ENCODE measurements at regions not wholly inside any gene's neighbourhood (a gene's known extent, or its start where the extent isn't known, plus 50 kb on each side); places are given as distances from the start of the nearest gene placed in this dataset.
"Not testable (repeated sequence)": the region's sequence is repeated elsewhere in the genome, so short reads cannot be mapped to it uniquely, and the experiment has no call there.

DNA sequence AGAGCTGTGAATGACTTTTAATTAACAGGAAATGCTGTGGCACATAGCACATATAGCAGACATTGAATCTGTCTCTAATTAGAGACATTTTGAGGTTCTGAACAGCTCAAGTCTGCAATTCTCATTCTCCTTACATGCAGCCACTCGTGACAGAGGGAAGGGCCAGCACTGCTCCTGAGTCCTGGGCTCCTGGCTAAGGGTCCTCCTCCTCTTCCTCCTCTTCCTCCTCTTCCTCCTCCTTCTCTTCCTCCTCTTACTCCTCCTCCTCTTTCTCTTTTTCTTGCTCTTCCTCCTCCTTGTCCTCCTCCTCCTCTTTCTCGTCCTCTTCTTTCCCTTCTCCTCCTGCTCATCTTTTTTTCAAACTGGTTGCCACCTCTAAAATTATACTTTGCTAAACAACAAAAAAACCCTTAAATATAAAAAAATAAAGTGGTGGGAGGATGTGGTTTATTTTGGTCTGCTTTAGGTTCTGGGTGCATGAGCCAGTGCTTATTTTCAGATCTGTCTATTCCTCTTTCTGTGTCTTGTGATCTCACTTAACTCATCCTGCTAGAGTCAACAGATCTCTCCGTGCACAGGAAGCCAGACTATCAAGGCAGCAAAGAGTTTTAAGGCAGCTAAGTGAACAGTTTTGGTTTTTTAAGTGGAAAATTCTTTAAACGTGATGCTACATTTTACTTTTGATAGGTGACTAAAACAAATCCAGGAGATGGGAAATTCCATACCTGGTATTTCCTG is 159.3 kb downstream of the CD83 start:
- peak; percentile 13 for DNase-seq

DNA sequence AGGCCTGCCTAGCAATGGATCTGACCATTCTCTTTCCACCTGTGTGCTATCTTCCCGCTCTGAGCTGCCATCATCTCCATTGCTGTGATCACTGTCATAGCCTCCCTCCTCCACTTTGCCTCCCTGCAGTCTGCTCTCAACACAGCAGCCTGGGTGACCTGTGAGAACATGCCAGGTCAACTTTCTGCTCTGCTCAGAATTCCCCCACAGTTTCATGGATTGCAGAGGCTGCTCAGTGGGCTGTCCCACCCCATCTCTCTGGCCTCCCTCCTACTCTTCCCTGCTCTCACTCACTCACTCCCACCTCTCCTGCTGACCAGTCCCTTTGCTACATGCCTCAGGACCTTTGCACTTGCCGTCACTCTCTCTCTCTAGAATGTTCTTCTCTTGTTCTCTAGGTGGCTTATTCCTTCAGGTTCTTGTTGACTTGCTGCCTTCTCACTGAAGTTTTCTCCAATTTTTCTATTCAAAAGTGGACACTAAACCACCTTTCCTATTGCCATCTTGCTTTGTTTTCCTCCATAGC is 159.9 kb downstream of the CD83 start:
- DNase-seq = no peak

DNA sequence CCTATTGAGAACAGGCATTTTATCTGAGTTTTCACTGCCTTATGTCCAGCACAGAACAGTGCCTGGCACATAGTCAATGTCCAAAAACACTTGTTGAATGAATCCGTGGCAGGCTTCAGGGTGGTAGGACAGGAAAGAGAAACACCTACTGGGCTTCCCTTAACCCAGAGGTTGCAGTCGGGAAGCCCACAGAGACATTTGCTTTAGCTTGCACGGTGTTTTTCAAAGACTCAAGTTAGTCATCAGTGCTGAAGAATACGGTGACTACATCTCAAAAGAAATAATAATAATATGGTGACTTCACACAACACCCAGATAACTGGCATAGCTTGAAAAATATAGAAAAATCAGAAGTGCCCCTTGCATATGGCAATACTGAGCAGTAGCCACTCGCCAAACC is 160.4 kb downstream of the CD83 start:
- DNase-seq = no peak

DNA sequence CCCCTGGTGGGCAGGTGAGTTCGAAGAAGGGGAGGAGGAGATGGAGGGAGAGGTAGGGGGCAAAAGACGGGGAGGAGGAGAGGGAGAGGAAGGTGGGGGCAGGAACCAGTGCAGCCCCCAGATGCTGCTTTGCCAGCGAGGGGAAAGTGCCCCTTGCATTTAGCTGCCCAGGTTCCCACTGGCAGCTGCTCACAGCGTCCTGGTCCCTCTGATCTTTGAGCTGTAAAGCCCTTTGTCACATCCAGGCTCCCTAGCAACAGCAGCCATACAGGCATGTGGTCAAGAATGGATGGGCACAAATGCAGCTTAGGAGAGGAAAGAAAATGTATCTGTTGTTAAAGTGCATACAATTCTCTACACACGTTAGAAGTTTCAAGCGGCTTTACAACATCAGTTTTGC is 160.9 kb downstream of the CD83 start:
- no peak for DNase-seq

DNA sequence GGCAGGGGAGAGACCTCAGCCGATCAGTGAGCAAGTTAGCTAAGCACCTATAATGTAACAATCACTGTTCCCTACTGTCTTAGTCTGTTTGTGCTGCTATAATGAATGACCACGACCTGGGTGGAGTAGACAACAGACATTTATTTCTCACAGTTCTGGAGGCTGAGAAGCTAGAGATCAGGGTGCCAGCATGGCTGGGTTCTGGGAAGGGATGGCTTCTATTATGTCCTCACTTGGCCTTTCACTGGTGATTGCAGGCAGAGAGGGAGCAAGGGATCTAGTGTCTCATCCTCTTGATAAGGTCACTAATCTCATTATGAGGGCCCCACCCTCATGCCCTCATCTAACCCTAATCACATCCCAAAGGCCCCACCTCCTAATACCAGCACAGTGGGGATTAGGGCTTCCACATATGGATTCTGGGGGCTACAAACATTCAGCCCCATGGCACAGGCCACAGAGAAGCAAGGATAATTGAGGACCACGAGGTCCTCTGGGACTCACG is 162.5 kb downstream of the CD83 start:
- DNase-seq = no peak

DNA sequence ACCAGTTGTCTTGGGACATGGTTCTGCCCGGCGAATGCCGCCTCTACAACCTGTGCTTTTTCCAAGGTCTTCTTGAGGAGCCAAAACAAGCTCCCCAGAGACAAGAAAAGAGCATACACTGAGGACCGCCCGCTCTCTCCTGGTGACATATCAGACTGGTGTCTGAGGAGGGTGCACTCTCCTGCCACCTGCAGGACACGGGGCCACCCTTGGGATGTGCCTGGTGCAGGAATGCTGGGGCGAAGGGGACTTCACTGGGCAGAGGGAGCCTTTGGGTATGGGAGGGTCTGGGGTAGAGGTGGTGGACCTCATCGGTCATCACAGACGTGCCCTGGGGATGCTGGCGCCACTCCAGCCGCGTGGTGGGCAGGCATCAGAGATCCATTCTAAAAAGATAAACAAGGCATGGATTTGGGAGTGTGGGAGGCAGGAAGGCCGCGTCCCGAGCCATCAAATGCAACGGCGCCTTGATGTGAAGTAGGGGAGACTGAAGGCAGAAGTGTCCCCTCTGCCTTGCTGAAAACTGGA is 163.3 kb downstream of the CD83 start:
- DNase-seq = no peak

DNA sequence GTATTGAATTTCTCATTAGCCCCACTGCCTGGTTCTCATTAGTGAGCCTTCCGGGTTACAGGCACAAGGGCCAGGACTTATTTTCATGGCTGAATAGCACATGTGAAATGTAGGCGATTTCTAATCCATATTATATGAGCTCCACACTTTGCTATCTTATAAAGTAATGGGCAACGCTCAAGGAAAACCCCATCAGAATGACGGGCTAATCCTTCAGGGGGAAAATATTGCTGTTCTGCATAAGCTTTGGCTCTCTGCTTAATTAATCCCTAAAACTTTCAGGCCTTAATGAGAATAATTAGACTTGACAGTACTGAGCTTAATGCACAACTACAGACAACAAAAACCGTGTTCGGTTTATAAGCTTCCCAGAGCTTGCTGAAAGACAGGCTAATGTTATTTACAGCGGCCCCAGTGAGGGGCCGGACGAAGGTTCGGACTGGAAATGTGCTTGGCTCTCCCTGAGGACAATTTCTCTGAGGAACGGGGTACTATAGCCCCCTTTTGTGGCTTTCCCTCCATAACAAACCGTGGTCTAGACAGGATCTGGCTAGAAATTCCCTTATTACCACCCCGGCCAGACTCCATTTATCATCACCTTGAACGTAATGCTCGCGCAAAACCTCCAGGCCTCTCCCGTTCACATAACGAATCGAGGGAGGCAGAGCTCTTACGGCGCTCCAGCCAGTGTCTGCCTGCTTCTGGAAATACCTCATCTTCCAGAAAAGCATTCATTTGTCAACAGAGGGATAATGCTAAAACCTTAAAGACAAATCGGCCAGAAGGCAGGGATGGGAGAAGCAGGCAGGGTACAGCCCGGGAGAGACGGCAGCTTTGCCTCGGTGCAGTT is 164.5 kb downstream of the CD83 start:
- DNase-seq = no peak

DNA sequence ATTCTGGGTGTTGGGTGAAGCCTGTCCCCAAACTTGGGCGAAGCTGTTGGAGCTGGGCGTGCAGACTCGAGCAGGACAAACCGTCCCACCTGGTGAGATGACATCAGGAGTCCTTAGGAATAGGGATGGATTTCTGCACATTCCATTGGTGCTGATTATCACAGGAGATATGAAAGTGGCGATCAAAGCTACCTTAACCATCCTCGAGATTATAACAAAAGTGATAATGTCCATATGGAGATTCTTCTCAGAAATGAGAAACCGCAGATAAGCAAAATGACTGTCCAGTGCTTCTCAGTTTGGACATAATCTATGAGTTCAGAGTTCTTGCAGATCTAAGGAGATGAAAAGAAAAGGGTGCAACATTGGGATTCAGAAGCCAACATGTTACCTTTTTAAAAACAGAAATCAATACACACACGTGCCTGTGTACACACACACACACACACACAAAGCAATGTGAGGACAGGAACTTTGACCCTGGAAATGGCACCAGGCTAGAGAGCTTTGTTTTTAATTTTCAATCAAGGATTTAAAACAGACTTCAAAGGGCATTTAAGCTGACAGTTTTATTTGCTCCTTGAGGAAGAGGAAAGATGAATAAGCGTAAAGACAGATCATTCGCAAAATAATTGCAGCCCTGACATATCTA is 165.4 kb downstream of the CD83 start:
- DNase-seq = no peak

DNA sequence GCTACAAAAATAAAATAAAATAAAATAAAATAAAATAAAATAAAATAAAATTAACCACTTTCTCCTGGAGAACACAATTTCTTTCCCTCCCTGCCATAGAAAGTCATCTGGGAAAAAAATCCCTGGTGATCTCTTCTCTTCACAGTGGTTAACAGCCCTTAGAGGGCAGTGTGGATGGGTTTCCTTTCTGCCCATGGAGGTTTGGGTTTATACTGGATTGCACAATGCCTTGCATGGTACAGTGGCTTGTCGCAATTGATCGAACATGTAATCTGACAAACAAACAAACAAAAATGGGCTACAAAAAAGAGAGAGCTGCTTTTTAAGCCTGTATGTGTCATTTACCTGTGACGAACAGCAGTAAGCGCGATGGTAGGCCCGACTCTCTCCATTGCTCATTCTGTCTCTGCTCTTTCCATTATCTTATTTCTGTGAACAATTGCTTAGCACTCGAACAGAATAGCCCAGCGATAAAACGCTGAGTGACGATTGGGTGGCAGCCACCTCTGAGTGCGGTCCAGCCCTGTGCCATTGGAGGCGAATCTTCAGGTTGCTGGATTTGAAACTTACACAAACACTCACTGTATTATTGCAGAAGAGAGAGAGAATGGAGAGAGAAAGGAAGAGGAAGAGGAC is 166.1 kb downstream of the CD83 start:
- no peak for DNase-seq

DNA sequence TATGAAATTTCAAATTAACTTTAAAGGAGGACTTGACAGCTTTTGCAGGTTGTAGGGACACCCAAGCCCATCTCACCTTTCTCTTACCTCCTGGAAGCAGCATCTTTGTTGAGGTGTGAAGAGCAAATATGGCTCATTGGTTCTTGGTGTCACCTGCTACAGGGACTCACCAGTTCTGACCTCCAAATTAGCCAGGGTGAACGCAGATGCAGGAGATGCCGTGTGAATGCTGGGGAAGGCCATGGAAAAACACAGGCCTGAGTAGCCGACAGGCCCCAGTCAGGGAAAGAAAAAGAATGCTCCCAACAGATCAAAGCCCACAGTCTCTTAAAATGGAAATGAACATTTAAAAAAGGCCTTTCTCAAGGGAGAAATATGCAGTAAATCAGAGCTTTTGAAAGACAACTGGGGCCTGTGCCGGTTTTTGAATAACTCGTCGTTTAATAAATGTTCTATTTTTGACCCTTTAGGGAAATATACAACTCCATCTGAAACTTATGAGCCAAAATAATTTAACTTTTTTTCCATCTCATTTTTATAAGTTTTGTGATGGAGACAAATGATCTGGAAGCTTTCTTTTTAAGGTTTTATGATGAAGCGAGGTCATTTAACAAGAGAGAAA is 167.5 kb downstream of the CD83 start:
- DNase-seq = no peak

DNA sequence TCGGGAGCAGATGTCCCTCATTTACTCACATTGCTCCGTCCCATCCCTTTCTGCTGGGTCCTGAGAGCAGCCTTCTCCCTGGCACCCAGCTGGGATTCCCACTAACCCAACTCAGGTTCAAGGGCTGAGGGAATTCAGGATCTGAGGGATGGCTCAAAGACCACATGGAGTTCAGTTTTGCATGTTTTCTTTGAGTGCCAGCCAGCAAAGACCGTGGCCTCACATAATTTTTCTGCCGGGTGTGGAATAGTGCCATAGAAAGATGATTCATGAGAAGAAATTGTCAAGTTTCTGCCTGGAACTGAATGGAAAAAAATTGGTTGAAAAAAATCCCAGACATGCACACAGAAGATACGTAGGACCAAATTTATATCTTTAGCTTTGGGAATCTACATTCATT is 168.6 kb downstream of the CD83 start:
- no peak for DNase-seq

DNA sequence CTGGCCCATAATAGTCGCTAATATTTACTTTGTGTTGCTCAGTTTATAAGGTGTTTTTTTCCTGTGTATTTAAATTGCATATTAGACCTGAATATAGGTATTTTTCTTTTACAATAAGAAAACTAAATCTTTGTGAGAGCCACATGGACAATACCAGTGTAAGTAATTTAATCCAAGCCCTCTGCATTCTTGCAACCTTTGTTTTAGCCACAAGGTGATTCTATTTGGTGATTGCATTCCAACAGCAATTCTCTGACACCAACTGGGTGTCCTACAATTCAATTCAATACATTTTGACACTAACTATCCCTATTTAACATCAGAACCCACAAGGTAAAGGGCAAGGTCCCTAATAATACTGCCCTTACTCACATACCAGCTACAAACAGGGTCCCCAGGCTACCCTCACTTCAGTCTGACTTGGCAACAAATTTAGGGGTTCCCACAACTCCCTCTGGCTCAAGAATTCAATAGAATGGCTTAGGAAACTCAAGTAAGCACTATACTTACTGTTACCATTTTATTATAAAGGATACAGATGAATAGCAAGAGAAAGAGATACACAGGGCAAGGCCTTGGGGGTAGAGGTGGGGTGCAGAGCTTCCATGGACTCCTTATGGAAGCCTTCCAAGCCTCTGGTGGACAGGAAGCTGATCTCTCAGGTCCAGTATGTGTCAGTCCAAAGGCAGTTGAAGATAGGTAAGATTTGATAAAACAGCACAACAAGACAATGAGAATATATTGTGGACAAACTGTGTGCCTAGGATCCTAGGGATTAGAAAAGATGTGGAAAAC is 169.3 kb downstream of the CD83 start:
- no peak for DNase-seq

DNA sequence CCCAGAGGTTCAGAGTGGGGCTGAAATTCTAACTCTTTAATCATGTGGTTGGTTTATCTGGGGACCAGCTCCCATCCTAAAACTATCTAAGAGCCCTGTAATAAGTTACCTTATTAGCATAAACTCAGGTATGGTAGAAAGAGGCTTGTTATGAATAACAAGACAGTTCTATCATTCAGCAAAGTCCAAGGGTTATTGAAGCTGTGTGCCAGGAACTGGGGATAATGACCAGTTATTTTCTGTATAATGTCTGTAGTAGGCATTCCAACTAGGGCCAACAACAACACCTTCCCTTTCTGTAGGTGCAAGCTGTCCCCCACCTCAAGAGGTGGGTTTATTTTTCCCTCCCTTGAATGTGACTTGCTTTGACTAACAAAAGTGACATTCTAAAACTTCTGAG is 170.1 kb downstream of the CD83 start:
- no peak for DNase-seq

DNA sequence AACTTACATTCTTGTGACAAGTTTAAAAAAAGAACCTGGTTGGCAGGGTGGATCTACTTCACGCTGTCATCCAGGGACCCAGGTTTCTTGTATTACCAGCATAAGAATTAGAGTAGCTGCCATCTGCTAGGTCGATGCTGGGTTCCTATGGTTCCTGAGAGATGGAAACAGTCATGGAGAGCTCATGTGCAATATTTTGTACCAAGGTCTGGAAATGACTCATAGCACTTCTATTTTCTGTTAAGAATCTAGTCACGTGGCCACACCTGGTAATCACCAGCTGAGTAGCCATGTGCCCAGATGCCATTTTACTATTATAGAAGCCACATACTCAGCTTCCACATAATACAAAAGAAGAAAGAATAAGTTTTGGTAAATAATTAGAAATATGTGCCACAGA is 171.3 kb downstream of the CD83 start:
- DNase-seq = no peak

DNA sequence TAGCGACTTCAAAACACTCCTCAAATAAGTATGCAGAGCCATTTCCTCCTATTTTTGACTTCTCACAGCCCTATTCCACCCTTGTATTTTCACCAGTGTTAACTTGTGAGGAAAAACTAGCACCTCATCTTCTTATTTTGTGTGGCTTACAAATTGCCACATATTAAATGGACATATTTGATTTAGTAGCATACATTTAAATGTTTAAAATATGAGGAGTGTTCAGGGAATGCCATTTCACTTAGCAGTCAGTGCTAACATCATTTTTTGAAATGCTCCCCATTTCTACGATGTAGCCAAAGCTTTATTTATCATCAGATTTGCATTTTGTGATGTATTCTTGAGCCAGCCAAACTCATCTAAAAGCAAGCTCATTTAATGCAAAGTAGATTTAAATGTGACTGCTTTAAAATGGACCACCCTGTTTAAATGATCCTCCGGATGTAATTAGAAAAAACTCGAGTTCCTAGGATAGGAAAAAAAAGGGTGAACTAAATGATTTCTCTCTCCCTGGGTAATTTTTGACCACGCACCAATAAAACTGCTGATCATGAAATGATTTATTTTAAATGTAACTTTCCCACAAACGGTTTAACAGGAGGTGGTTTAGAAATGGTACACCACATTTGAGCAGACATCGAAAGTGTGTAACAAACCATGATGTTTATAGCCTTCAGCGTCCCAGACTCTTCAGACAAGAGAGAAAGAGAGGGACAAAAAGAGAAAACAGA is 172.6 kb downstream of the CD83 start:
- no peak for DNase-seq

DNA sequence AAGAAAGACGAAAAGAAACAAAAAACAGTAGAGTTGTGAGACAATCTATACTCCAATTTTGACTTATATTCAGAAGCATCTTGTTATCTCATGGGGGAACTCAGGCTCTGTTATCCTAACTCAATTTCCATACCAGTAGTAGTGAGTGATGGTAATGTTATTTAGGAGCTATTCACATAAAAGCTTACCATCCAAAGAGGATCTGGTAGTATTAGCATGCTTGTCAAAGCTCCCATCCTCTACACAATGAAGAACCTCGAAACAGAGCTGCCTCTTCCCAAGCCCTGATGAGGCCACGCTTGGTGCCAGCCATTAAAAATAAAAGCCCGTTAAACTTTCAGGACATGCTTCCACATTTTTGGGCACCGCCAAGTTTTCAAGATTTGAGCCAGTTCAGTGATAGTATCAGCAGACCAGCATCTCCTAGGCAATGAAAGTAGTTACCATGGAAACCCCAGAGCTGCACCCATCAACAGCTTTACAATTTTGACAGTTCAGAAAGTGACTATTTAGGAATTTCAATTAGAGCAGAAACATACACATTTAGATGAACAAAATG is 173.3 kb downstream of the CD83 start:
- DNase-seq = no peak

DNA sequence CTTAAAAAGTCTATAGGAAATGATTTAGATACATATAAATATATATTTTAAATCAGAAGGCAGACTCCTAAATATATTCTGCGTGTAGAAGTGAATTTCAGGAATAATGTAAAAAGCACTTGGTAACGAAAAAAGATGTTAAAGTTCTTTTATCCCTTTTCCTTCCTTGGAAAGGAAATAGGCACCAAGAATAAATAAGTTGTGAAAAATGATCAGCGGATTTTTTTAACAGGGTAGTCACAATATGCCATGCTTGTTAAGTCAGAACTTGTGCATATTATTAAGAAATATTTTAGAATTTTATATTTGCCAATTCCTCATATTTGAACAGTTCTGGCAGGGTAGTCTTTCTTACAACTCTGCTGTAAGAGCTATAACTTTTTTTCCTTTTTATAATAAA is 173.8 kb downstream of the CD83 start:
- no peak for DNase-seq

DNA sequence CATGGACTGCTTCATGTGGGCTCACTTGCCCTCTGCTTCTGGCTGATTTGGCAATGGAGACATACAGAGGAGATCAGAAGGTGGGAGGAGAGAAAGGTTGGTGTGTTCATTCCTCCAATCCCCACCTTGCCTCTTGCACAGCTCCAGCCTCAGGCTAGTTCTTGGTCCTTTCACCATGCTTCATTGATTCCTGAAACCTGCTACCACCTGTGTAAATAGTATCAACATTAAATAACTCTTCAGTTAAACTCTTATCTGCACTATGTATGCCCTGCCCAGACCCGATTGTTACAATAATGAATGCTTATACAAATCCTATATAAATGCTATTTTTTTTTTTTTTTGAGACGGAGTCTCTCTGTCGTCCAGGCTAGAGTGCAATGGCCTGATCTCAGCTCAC is 174.5 kb downstream of the CD83 start:
- DNase-seq = no peak

DNA sequence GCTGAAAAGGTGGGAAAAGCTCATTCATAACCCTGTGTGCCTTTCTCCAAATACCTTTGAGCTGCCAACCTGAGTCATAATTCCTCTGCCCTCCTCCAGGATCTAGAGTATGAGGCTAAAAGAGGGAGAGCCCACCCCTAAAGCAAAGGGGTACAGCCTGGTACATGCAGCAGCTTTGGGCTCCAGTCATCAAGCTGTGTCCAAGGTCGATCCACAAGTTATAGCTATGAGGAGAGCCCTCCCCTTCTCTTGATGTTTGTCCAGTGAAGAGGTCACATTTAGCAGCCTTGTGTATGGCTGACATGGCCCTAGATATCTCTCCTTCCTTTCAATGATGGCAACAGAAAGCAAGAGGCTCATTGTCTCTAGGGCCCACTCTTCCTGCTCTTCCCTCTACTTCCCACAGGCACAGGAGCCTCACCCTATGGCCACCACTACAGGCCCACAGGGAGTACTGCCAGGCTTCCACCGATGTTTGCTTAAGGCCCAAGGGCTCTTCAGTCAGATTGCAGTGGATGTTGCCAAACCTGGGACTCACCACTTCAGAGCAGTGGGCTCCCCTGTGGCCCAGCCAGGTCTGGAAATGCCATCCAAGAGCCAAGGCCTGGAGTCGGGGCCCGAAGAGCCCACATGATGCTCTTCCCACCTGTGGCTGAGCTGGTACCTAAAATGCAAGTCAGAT is 176.8 kb downstream of the CD83 start:
- DNase-seq = no peak

DNA sequence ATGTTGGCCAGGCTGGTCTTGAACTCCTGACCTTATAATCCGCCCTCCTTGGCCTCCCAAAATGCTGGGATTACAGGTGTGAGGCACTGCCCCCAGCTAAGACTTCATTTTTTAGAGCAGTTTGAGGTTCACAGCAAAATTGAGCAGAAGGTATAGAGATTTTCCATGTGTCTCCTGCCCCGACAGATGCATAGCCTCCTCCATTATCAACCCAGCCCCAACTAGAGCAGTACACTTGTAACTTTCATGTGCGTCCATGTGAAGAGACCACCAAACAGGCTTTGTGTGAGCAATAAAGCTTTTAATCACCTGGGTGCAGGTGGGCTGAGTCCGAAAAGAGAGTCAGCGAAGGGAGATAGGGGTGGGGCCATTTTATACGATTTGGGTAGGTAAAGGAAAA is 179.1 kb downstream of the CD83 start:
- not testable (repeated sequence) for DNase-seq

Data from SIG-M5 (cell line).